GM23248 (cell line): ENCODE measurements at regions not wholly inside any gene's neighbourhood (a gene's known extent, or its start where the extent isn't known, plus 50 kb on each side); places are given as distances from the start of the nearest gene placed in this dataset.

ENCODE experiments used
- EZH2 ChIP-seq: fragments of 200-600 bp; sonication (generic); IDR thresholded peaks from 2 replicates; pipeline ENCODE4 v1.6.1; 2018; ENCODE audit warnings: antibody characterized with exemption, mild to moderate bottlenecking; ENCODE audit not compliant: insufficient read depth, poor library complexity, severe bottlenecking
- EZH2phosphoT487 ChIP-seq: fragments of 200-600 bp; sonication (generic); IDR thresholded peaks from 2 replicates; pipeline ENCODE4 v1.6.1; 2018; ENCODE audit warnings: antibody characterized with exemption, moderate library complexity, mild to moderate bottlenecking, low read depth; ENCODE audit not compliant: insufficient read depth

- TF ChIP-seq EZH2: no peak
- no peak for TF ChIP-seq EZH2phosphoT487
Observed at GRCh38 chr14:66000766-66001165, 485.4 kb upstream of the CCDC196 start.
